Lower lobe of right lung (tissue), 2 donors: ENCODE measurements at regions not wholly inside any gene's neighbourhood (a gene's known extent, or its start where the extent isn't known, plus 50 kb on each side); places are given as distances from the start of the nearest gene placed in this dataset.

Experiments
- ATAC-seq, 2 donors: fragments of 200-7000 bp; cut with Tn5 transposase; one replicate each; pipeline ENCODE4 v1.9.1; 2020 to 2022; ENCODE audit warnings: mild to moderate bottlenecking in 2 of 2, moderate library complexity in 2 of 2
- DNase-seq: peaks from one replicate; pipeline ENCODE4 v3.0.0-alpha.2; 2020
- H3K27ac ChIP-seq: fragments of 200-600 bp; one replicate; pipeline ENCODE4 v1.8.0; 2022
- H3K27me3 ChIP-seq: fragments of 200-600 bp; one replicate; pipeline ENCODE4 v1.8.0; 2022; ENCODE audit warnings: low read depth
- H3K36me3 ChIP-seq: fragments of 200-600 bp; one replicate; pipeline ENCODE4 v1.8.0; 2022; ENCODE audit warnings: mild to moderate bottlenecking
- H3K4me1 ChIP-seq: fragments of 200-600 bp; one replicate; pipeline ENCODE4 v1.8.0; 2022
- H3K4me3 ChIP-seq: fragments of 200-600 bp; one replicate; pipeline ENCODE4 v1.8.0; 2022; ENCODE audit warnings: mild to moderate bottlenecking
- H3K9me3 ChIP-seq: fragments of 200-600 bp; one replicate; pipeline ENCODE4 v1.8.0; 2022
- CTCF ChIP-seq: fragments of 200-600 bp; IDR thresholded peaks from one replicate; pipeline ENCODE4 v1.8.0; 2022; ENCODE audit warnings: antibody characterized with exemption, mild to moderate bottlenecking
- intact Hi-C: fragments of 100-400 bp; cut with DNase I; formaldehyde crosslinking; loops from one replicate; pipeline ENCODE4 v1.11.0; 2022
- donor health status: DM: no; HTN: yes; CAD: no; lungs with severe emphysema.

DNA sequence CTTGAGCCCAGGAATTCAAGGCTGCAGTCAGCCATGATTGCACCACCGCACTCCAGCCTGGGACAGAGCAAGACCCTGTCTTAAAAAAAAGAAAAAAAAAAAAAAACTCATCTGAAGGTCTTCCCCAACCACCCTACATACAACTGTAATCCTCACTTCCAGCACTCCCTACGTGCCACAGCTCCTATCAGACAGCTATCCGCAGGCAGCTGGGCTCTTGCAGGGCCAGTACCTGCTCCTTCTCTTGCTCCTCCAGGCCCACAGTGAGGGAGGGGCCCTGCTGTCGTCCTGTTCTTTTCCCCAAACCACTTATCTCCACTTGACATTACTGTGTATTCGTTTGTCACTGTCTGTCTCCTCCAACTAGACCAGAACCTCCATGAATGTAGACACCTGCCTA lies 156.1 kb upstream of the NECTIN1 start:
- intact Hi-C loops: no loop called here
- no peaks in the 10 kb centered on the region for H3K4me1 ChIP-seq
- ATAC-seq (no peak), DNase-seq (no peak)
- peaks cover 10% of the 10 kb centered on the region for H3K27me3 ChIP-seq
- H3K9me3 ChIP-seq: no peaks in the 10 kb centered on the region
- no peak for TF ChIP-seq CTCF
- H3K27ac ChIP-seq: no peak overlapping the region
- H3K4me3 ChIP-seq: no peak overlapping the region
- no peaks in the 10 kb centered on the region for H3K36me3 ChIP-seq

DNA sequence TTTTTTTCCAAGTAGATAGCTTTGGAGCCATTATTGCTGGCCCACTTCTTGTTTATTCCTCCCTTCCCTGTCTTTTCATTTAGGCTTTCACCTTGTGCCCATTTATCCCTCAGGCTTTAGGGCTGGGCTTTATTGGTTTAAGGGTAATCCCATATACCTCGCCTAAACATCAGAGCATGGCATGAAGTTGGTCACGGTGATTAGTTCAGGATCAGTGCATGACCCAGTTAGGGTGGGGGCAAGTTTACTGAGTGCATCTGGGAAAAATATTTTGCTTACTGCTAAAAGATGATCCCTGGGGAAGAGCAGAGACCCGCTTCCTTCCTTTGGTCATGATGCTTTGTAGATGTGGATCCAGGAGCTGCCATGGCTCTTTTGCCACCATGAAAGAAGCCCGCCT lies 153.3 kb upstream of the NECTIN1 start:
- no peak overlapping the region for H3K4me3 ChIP-seq
- no peaks in the 10 kb centered on the region for H3K36me3 ChIP-seq
- no peak for DNase-seq
- no peak for TF ChIP-seq CTCF
- ATAC-seq: no peak
- peaks cover 10% of the 10 kb centered on the region for H3K27me3 ChIP-seq
- H3K27ac ChIP-seq: no peak overlapping the region
- H3K4me1 ChIP-seq: no peaks in the 10 kb centered on the region
- no peaks in the 10 kb centered on the region for H3K9me3 ChIP-seq
- intact Hi-C loops: no loop called here

GRCh38 chr11:119880873-119881272 lies 151.9 kb upstream of the NECTIN1 start:
- H3K27me3 ChIP-seq: no peaks in the 10 kb centered on the region
- TF ChIP-seq CTCF: no peak
- no peaks in the 10 kb centered on the region for H3K4me1 ChIP-seq
- H3K4me3 ChIP-seq: no peak overlapping the region
- ATAC-seq (no peak), DNase-seq (peak; percentile 3)
- no peaks in the 10 kb centered on the region for H3K9me3 ChIP-seq
- intact Hi-C loops: no loop called here
- H3K27ac ChIP-seq: no peak overlapping the region
- H3K36me3 ChIP-seq: no peaks in the 10 kb centered on the region

DNA sequence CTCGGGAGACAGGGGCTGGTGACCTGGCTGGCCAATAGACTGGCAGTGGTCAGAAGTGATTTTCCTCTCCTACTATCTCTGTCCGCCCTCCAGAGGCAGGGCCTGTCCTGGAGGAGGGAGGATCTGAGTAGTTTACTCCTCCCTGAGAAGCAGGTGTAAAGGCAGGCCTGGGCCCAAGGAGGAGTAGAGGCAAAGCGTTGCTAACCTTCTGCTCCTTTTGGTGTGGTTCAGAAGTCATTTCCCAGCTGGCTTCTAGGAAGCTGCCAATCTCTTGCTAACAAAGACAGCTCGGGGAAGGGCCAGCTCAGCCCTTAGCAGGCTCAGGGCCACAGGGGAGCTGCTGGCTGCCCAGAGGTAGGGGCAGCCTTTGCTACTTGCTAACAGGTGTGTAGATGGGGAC lies 151.1 kb upstream of the NECTIN1 start:
- intact Hi-C loops: no loop called here
- DNase-seq: peak; percentile 26

GRCh38 chr11:119878990-119879389 lies 150.0 kb upstream of the NECTIN1 start:
- no peak overlapping the region for H3K27ac ChIP-seq
- H3K4me1 ChIP-seq: no peaks in the 10 kb centered on the region
- intact Hi-C loops: no loop called here
- no peak for TF ChIP-seq CTCF
- ATAC-seq (no peak), DNase-seq (peak; percentile 8)
- no peaks in the 10 kb centered on the region for H3K36me3 ChIP-seq
- H3K27me3 ChIP-seq: no peaks in the 10 kb centered on the region
- H3K4me3 ChIP-seq: no peak overlapping the region
- H3K9me3 ChIP-seq: no peaks in the 10 kb centered on the region

More for the DNA sequence above, 151.1 kb upstream of the NECTIN1 start:
- H3K9me3 ChIP-seq: no peaks in the 10 kb centered on the region
- no peak for TF ChIP-seq CTCF
- no peak overlapping the region for H3K27ac ChIP-seq
- H3K27me3 ChIP-seq: no peaks in the 10 kb centered on the region
- H3K4me3 ChIP-seq: no peak overlapping the region
- H3K36me3 ChIP-seq: no peaks in the 10 kb centered on the region
- H3K4me1 ChIP-seq: no peaks in the 10 kb centered on the region
- no peak for ATAC-seq

- ATAC-seq (no peak), DNase-seq (peak; percentile 44)
- no peaks in the 10 kb centered on the region for H3K36me3 ChIP-seq
- no peaks in the 10 kb centered on the region for H3K9me3 ChIP-seq
- no peak overlapping the region for H3K27ac ChIP-seq
- intact Hi-C loops: no loop called here
- TF ChIP-seq CTCF: no peak
- H3K4me3 ChIP-seq: no peak overlapping the region
- H3K4me1 ChIP-seq: no peaks in the 10 kb centered on the region
- peaks cover 11% of the 10 kb centered on the region for H3K27me3 ChIP-seq
Observed at GRCh38 chr11:119876841-119877240, 147.8 kb upstream of the NECTIN1 start.
